ENCODE measurements at regions not wholly inside any gene's neighbourhood (a gene's known extent, or its start where the extent isn't known, plus 50 kb on each side); places are given as distances from the start of the nearest gene placed in this dataset.

GRCh38 chr2:236765478-236765877 is 195.9 kb downstream of the ACKR3 start:
- TF ChIP-seq POLR2A (IDR thresholded peaks at IDR 0.05; ENCODE audit: low read depth, low read length) = no peak
- no peak for TF ChIP-seq POLR2AphosphoS5 (IDR thresholded peaks at IDR 0.05; ENCODE audit: low read depth, low read length)
